ENCODE measurements at regions not wholly inside any gene's neighbourhood (a gene's known extent, or its start where the extent isn't known, plus 50 kb on each side); places are given as distances from the start of the nearest gene placed in this dataset.

DNA sequence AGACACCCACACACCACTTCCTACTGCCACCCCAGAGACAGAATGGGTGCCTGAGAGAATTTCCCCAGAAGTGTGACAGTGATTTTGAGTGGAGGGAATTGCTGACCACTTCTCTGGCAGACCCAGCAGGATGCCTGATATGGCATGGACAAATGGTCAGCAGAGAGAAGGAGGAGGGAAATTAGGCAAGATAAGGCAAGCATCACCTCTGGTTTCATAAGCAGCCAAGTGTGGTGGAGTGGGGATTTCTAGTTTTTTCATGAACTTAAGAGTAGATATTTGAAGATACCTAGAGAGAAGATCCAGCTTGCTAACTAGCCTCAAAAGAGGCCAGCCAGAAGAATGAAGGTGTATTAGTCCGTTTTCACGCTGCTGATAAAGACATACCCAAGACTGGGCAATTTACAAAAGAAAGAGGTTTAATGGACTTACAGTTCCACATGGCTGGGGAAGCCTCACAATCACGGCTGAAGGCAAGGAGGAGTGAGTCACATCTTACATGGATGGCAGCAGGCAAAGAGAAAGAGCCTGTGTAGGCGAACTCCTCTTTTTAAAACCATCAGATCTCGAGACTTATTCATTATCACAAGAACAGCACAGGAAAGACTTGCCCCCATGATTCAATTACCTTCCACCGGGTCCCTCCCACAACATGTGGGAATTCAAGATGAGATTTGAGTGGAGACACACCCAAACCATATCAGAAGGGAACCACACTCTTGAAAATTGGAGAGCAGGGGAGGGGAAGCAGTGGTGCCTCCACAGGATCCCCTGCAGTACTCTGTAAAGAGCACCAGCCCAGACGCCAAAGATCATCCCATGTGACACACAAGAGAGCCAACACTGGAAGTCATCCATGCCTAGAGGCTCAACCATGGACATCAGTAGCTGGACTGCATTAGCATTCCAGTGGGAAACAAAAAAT lies 64.2 kb downstream of the RBM43 start:
- Mint-ChIP-seq H3K27me3 (no peaks in the 10 kb centered on the region), H3K27ac (no peak overlapping the region), H3K4me1 (peaks cover 6% of the 10 kb centered on the region), H3K9me3 (no peaks in the 10 kb centered on the region), H3K4me3 (no peak overlapping the region), H3K36me3 (no peaks in the 10 kb centered on the region)
- DNase-seq: no peak

DNA sequence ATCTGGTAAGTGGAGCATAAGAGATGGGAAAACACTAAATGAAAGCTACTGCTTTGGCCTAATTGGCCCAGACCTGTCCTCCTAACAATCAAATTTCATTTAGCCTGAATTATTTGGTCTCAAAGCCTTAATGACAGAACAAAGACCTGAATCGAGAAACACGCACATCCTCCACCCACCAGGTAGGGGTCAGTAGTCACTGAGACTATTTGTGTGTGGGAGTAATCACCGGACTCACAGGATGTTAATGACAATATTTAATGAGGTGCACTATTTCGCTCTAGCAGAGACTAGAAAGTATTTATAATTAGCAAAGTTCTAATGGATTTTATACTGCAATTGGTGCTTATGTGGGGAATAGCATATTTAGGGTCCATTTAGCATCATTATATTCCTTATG lies 68.1 kb downstream of the RBM43 start:
- no peak overlapping the region for H3K4me3 Mint-ChIP-seq
- no peaks in the 10 kb centered on the region for H3K27me3 Mint-ChIP-seq
- H3K9me3 Mint-ChIP-seq: no peaks in the 10 kb centered on the region
- DNase-seq: no peak
- H3K27ac Mint-ChIP-seq: no peak overlapping the region
- no peaks in the 10 kb centered on the region for H3K36me3 Mint-ChIP-seq
- peaks cover 4% of the 10 kb centered on the region for H3K4me1 Mint-ChIP-seq

GRCh38 chr2:151192681-151193080 lies 69.0 kb downstream of the RBM43 start:
- Mint-ChIP-seq H3K4me1 (peaks cover 4% of the 10 kb centered on the region), H3K4me3 (no peak overlapping the region), H3K36me3 (no peaks in the 10 kb centered on the region), H3K27ac (no peak overlapping the region), H3K27me3 (no peaks in the 10 kb centered on the region), H3K9me3 (no peaks in the 10 kb centered on the region)
- no peak for DNase-seq

DNA sequence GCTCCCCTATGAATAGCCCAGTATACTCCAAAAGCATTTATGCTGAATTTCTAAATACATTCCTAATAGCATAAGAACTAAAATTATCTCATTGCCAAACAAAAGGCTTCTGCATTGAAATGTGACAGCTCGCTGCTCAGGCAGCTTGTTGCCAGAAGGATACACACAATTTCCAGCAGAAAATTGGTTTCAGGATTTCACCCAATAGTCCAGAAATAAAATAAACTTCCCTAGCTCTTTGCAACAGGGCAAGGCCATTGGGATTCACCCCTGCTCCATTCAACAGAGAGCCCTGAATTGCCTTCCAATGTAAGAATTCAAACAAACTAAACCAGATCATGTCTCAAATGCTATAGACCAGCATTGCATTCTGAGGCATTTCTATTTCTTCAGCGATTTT lies 70.7 kb downstream of the RBM43 start:
- H3K9me3 Mint-ChIP-seq: no peaks in the 10 kb centered on the region
- DNase-seq: no peak
- H3K4me1 Mint-ChIP-seq: peaks cover 4% of the 10 kb centered on the region
- no peaks in the 10 kb centered on the region for H3K27me3 Mint-ChIP-seq
- H3K27ac Mint-ChIP-seq: no peak overlapping the region
- no peaks in the 10 kb centered on the region for H3K36me3 Mint-ChIP-seq
- no peak overlapping the region for H3K4me3 Mint-ChIP-seq

GRCh38 chr2:151189125-151189524 lies 72.5 kb downstream of the RBM43 start:
- DNase-seq: peak; percentile 4
- H3K4me3 Mint-ChIP-seq: no peak overlapping the region
- H3K27ac Mint-ChIP-seq: no peak overlapping the region
- H3K9me3 Mint-ChIP-seq: no peaks in the 10 kb centered on the region
- no peaks in the 10 kb centered on the region for H3K36me3 Mint-ChIP-seq
- no peaks in the 10 kb centered on the region for H3K27me3 Mint-ChIP-seq
- H3K4me1 Mint-ChIP-seq: peaks cover 4% of the 10 kb centered on the region

DNA sequence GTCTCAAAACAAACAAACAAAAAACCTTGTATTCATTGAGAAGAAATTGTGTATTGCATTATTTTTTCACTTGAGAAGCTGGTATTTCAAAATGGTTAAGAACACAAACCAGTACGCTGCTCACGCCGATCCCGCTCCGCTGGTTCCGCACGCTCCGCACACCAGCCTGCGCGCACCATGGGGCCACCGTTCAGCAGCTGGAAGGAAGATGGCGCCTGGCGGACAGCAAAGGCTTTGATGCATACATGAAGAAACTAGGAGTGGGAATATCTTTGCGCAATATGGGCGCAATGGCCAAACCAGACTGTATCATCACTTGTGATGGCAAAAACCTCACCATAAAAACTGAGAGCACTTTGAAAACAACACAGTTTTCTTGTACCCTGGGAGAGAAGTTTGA lies 75.7 kb downstream of the RBM43 start:
- H3K27me3 Mint-ChIP-seq: peaks cover 5% of the 10 kb centered on the region
- peaks cover 4% of the 10 kb centered on the region for H3K4me1 Mint-ChIP-seq
- no peaks in the 10 kb centered on the region for H3K9me3 Mint-ChIP-seq
- H3K4me3 Mint-ChIP-seq: no peak overlapping the region
- H3K27ac Mint-ChIP-seq: no peak overlapping the region
- no peak for DNase-seq
- H3K36me3 Mint-ChIP-seq: no peaks in the 10 kb centered on the region

GRCh38 chr2:151182899-151183809 lies 78.5 kb downstream of the RBM43 start:
- no peaks in the 10 kb centered on the region for H3K4me1 Mint-ChIP-seq
- H3K27me3 Mint-ChIP-seq: peaks cover 8% of the 10 kb centered on the region
- H3K36me3 Mint-ChIP-seq: no peaks in the 10 kb centered on the region
- H3K27ac Mint-ChIP-seq: no peak overlapping the region
- no peaks in the 10 kb centered on the region for H3K9me3 Mint-ChIP-seq
- H3K4me3 Mint-ChIP-seq: no peak overlapping the region
- no peak for DNase-seq

GRCh38 chr2:151182396-151182795 lies 79.3 kb downstream of the RBM43 start:
- no peaks in the 10 kb centered on the region for H3K36me3 Mint-ChIP-seq
- H3K9me3 Mint-ChIP-seq: no peaks in the 10 kb centered on the region
- no peak overlapping the region for H3K4me3 Mint-ChIP-seq
- peaks cover 8% of the 10 kb centered on the region for H3K27me3 Mint-ChIP-seq
- H3K27ac Mint-ChIP-seq: no peak overlapping the region
- H3K4me1 Mint-ChIP-seq: no peaks in the 10 kb centered on the region
- DNase-seq: no peak

DNA sequence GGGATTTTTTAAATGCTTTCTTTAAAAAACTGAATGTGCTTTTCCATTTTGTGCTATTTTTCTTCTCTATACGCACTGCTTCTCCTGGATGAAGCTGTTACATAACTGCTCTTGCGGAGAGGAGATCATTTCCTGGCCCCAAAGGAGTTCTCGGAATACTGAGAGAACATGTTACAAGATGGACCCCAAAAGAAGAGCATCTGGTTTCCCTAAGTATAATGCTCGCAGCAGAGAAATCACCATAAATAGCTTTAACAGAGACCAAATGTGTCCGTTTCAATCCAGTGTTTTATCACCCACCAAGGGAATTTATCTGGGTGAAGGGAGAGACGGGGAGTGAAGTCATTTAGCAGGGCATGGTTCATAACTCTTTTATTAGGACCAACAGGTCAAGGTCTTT lies 80.1 kb downstream of the RBM43 start:
- Mint-ChIP-seq H3K27ac (no peak overlapping the region), H3K27me3 (peaks cover 8% of the 10 kb centered on the region), H3K9me3 (no peaks in the 10 kb centered on the region), H3K36me3 (no peaks in the 10 kb centered on the region), H3K4me1 (no peaks in the 10 kb centered on the region), H3K4me3 (no peak overlapping the region)
- no peak for DNase-seq

- no peaks in the 10 kb centered on the region for H3K9me3 Mint-ChIP-seq
These were observed 81.5 kb downstream of the RBM43 start for GRCh38 chr2:151180123-151180522.

GRCh38 chr2:151178207-151178606 lies 83.5 kb downstream of the RBM43 start:
- H3K27ac Mint-ChIP-seq: no peak overlapping the region
- no peak for DNase-seq
- peaks cover 8% of the 10 kb centered on the region for H3K27me3 Mint-ChIP-seq
- H3K4me3 Mint-ChIP-seq: no peak overlapping the region
- no peaks in the 10 kb centered on the region for H3K36me3 Mint-ChIP-seq
- no peaks in the 10 kb centered on the region for H3K9me3 Mint-ChIP-seq
- H3K4me1 Mint-ChIP-seq: no peaks in the 10 kb centered on the region

More at GRCh38 chr2:151180123-151180522, 81.5 kb downstream of the RBM43 start:
- no peaks in the 10 kb centered on the region for H3K36me3 Mint-ChIP-seq
- H3K27me3 Mint-ChIP-seq: peaks cover 8% of the 10 kb centered on the region
- H3K4me1 Mint-ChIP-seq: no peaks in the 10 kb centered on the region
- no peak overlapping the region for H3K27ac Mint-ChIP-seq
- H3K4me3 Mint-ChIP-seq: no peak overlapping the region
- DNase-seq: no peak

DNA sequence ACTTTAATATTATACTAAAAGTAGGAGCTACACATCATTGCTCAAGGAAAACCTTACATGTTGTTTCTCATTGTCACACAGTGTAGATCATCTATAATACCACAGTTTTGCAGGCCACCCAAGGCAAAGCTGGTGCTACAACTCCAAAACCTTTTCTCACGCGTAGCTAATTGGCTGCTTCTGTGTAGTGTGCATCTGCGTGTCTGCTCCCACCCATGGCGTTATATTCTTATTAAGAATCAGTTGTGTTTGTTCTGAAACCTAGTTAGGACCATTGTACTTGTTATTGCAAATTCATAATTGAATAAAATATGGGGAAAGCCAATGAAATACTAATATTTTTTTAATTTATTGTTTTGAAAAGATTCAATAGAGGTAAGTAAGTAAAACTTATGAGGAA lies 83.9 kb downstream of the RBM43 start:
- peaks cover 8% of the 10 kb centered on the region for H3K27me3 Mint-ChIP-seq
- no peak overlapping the region for H3K27ac Mint-ChIP-seq
- DNase-seq: no peak
- H3K9me3 Mint-ChIP-seq: no peaks in the 10 kb centered on the region
- H3K4me3 Mint-ChIP-seq: no peak overlapping the region
- no peaks in the 10 kb centered on the region for H3K36me3 Mint-ChIP-seq
- no peaks in the 10 kb centered on the region for H3K4me1 Mint-ChIP-seq

DNA sequence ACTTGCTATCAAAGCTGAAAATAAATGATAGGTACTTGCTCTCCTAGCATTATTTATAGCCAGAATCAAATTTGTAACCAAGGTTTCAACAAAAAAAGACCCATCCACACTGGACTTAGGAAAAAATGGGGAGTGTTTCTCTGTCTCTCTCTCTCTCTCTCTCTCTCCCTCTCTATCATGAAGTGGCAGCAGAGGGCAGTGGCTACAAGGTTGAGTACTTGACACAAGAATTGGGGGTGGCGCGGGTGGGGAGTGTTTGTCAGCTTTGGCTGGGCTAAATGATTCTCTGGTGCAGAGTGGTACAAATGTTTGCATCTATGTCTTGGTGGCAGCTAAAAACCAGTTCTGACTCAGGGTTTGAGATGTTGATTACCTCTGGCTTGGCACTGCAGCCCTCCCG lies 85.0 kb downstream of the RBM43 start:
- H3K4me1 Mint-ChIP-seq: no peaks in the 10 kb centered on the region
- H3K27ac Mint-ChIP-seq: peak overlapping the region; percentile 36
- H3K9me3 Mint-ChIP-seq: no peaks in the 10 kb centered on the region
- H3K36me3 Mint-ChIP-seq: no peaks in the 10 kb centered on the region
- no peak overlapping the region for H3K4me3 Mint-ChIP-seq
- peaks cover 6% of the 10 kb centered on the region for H3K27me3 Mint-ChIP-seq
- no peak for DNase-seq

- Mint-ChIP-seq H3K36me3 (no peaks in the 10 kb centered on the region), H3K4me3 (no peak overlapping the region), H3K27me3 (peaks cover 4% of the 10 kb centered on the region), H3K9me3 (no peaks in the 10 kb centered on the region), H3K27ac (no peak overlapping the region), H3K4me1 (no peaks in the 10 kb centered on the region)
- no peak for DNase-seq
These were observed 85.8 kb downstream of the RBM43 start for GRCh38 chr2:151175864-151176263.

DNA sequence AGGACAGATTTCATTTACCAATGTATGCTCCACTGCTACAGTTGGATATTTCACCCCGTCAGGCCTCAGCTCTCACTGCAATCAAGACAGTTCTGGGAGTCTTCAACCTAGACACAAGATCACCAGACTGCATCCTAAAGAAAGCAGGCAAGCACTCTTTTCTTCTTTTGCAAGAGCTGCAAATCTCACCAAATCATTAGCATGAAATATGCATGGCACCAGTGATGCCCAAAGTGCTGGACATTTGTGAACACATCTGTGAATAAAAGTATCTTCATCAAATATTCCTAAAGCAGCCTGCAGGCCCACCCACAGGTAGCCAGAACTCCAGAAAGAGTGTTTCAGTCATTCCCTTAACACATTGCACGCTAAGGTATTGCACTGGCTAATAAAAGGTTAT lies 87.5 kb downstream of the RBM43 start:
- H3K27ac Mint-ChIP-seq: no peak overlapping the region
- no peaks in the 10 kb centered on the region for H3K27me3 Mint-ChIP-seq
- H3K4me1 Mint-ChIP-seq: no peaks in the 10 kb centered on the region
- no peak overlapping the region for H3K4me3 Mint-ChIP-seq
- no peak for DNase-seq
- no peaks in the 10 kb centered on the region for H3K9me3 Mint-ChIP-seq
- no peaks in the 10 kb centered on the region for H3K36me3 Mint-ChIP-seq

All from activated naive CD8-positive, alpha-beta T cell treated with anti-CD3 and anti-CD28 coated beads for 36 hours (primary cell).